AG04450 (cell line): ENCODE measurements at regions not wholly inside any gene's neighbourhood (a gene's known extent, or its start where the extent isn't known, plus 50 kb on each side); places are given as distances from the start of the nearest gene placed in this dataset.
A peak's percentile ranks its signal among the peaks of the same experiment; 100 is the strongest.

Experiments
- CTCF ChIA-PET: fragments of 300-600, 350-600 bp; formaldehyde crosslinking; extraction: SDS; loops from one replicate; lab custom pipeline; 2022; ENCODE audit warnings: antibody characterized with exemption, inconsistent platforms; lab: Charles Lee
- POLR2A ChIA-PET: fragments of 350-600 bp; formaldehyde crosslinking; extraction: SDS; loops from one replicate; lab custom pipeline; 2021; ENCODE audit warnings: antibody characterized with exemption, inconsistent platforms; lab: Yijun Ruan, JAX
- DNase-seq: peaks from one replicate; pipeline ENCODE4 v3.0.0-alpha.2; 2011; ENCODE audit warnings: low read depth, low spot score
- H3K27ac ChIP-seq: one replicate; pipeline ENCODE4 v1.5.1; 2012; ENCODE audit warnings: low read depth, low read length, control low read depth
- H3K27me3 ChIP-seq: one replicate; pipeline ENCODE4 v1.6.0; 2012; ENCODE audit warnings: low read length; ENCODE audit not compliant: control insufficient read depth, insufficient read depth
- H3K4me3 ChIP-seq: 2 replicates; pipeline ENCODE4 v1.5.1; 2011; ENCODE audit warnings: mild to moderate bottlenecking, low read depth, low read length, control low read depth
- H3K9me3 ChIP-seq: 2 replicates; pipeline ENCODE4 v1.5.1; 2012; ENCODE audit warnings: low read length; ENCODE audit not compliant: control insufficient read depth, insufficient read depth
- CTCF ChIP-seq: IDR thresholded peaks from 2 replicates; pipeline ENCODE4 v1.5.1; 2011; ENCODE audit warnings: low read depth, low read length, control low read depth, inconsistent platforms

GRCh38 chr2:118309946-118310680 is 221.8 kb downstream of the INSIG2 start:
- H3K4me3 ChIP-seq, result peak overlapping the region; percentile 54
- ChIA-PET CTCF (no interaction called here), POLR2A (no interaction called here)
- DNase-seq, result no peak
- H3K27ac ChIP-seq, result no peak overlapping the region
- peaks cover 15% of the 10 kb centered on the region for H3K27me3 ChIP-seq
- no peak for TF ChIP-seq CTCF
- no peaks in the 10 kb centered on the region; the same call in 1 of the 2 replicates for H3K9me3 ChIP-seq

GRCh38 chr2:118309257-118309945 is 221.1 kb downstream of the INSIG2 start:
- CTCF ChIA-PET, result no interaction called here
- DNase-seq, result no peak
- no peak overlapping the region for H3K27ac ChIP-seq
- peaks cover 15% of the 10 kb centered on the region for H3K27me3 ChIP-seq
- TF ChIP-seq CTCF, result no peak
- no peaks in the 10 kb centered on the region; the same call in 1 of the 2 replicates for H3K9me3 ChIP-seq
- POLR2A ChIA-PET, result no interaction called here
- H3K4me3 ChIP-seq, result peak overlapping the region; percentile 54

GRCh38 chr2:118307864-118308263 is 219.6 kb downstream of the INSIG2 start:
- TF ChIP-seq CTCF, result no peak
- no peak for DNase-seq
- ChIA-PET POLR2A (no interaction called here), CTCF (no interaction called here)
- Histone ChIP-seq H3K27ac (no peak overlapping the region), H3K9me3 (no peaks in the 10 kb centered on the region; the same call in 1 of the 2 replicates), H3K27me3 (peaks cover 10% of the 10 kb centered on the region), H3K4me3 (no peak overlapping the region)

GRCh38 chr2:118301248-118301647 is 213.0 kb downstream of the INSIG2 start:
- H3K4me3 ChIP-seq, result no peak overlapping the region
- DNase-seq, result no peak
- POLR2A ChIA-PET, result no interaction called here
- TF ChIP-seq CTCF, result no peak
- no peaks in the 10 kb centered on the region for H3K9me3 ChIP-seq
- H3K27me3 ChIP-seq, result no peaks in the 10 kb centered on the region
- CTCF ChIA-PET, result no interaction called here
- H3K27ac ChIP-seq, result no peak overlapping the region

- ChIA-PET POLR2A (no interaction called here), CTCF (no interaction called here)
- DNase-seq, result no peak
- H3K4me3 ChIP-seq, result no peak overlapping the region
- no peaks in the 10 kb centered on the region for H3K27me3 ChIP-seq
- no peak for TF ChIP-seq CTCF
- no peak overlapping the region for H3K27ac ChIP-seq
- no peaks in the 10 kb centered on the region for H3K9me3 ChIP-seq
Measured at GRCh38 chr2:118300832-118301231, 212.6 kb downstream of the INSIG2 start.
